Osteoblast (primary cell): ENCODE measurements at regions not wholly inside any gene's neighbourhood (a gene's known extent, or its start where the extent isn't known, plus 50 kb on each side); places are given as distances from the start of the nearest gene placed in this dataset.

Experiments
- DNase-seq: peaks from one replicate; pipeline ENCODE4 v3.0.0; 2011; ENCODE audit warnings: low spot score, mixed read lengths; ENCODE audit not compliant: insufficient read length; ENCODE audit errors: missing footprints
- H2AFZ ChIP-seq: 2 replicates; pipeline ENCODE4 v1.6.0; 2011; ENCODE audit warnings: mild to moderate bottlenecking, low read length
- H3K27ac ChIP-seq: 2 replicates; pipeline ENCODE4 v1.5.1; 2011; ENCODE audit warnings: mild to moderate bottlenecking, low read depth, low read length, moderate library complexity
- H3K27me3 ChIP-seq: 2 replicates; pipeline ENCODE4 v1.6.0; 2012; ENCODE audit warnings: mild to moderate bottlenecking, control low read depth, inconsistent platforms, low read length, moderate library complexity; ENCODE audit not compliant: insufficient read depth
- H3K36me3 ChIP-seq: 2 replicates; pipeline ENCODE4 v1.5.1; 2011; ENCODE audit warnings: mild to moderate bottlenecking, low read length, control low read depth, moderate library complexity; ENCODE audit not compliant: insufficient read depth
- H3K4me1 ChIP-seq: 2 replicates; pipeline ENCODE4 v1.5.1; 2011; ENCODE audit warnings: mild to moderate bottlenecking, low read length, control low read depth, moderate library complexity; ENCODE audit not compliant: insufficient read depth
- H3K4me2 ChIP-seq: 2 replicates; pipeline ENCODE4 v1.6.0; 2011; ENCODE audit warnings: mild to moderate bottlenecking, low read length; ENCODE audit not compliant: insufficient read depth
- H3K4me3 ChIP-seq: fragments of 200-600 bp; sonication (generic); 3 replicates; pipeline ENCODE4 v1.5.1; 2012; ENCODE audit warnings: mild to moderate bottlenecking, low read length, inconsistent platforms; ENCODE audit not compliant: insufficient read depth
- H3K79me2 ChIP-seq: 2 replicates; pipeline ENCODE4 v1.6.0; 2012; ENCODE audit warnings: mild to moderate bottlenecking, low read length, control low read depth, inconsistent platforms; ENCODE audit not compliant: insufficient read depth
- H3K9me3 ChIP-seq: 2 replicates; pipeline ENCODE4 v1.5.1; 2011; ENCODE audit warnings: low read depth, low read length, control low read depth
- H4K20me1 ChIP-seq: 2 replicates; pipeline ENCODE4 v1.6.0; 2012; ENCODE audit warnings: mild to moderate bottlenecking, low read length, control low read depth; ENCODE audit not compliant: insufficient read depth
- TF ChIP-seq, protein P1 (sequence below): IDR thresholded peaks from 2 replicates; pipeline ENCODE4 v1.5.1; 2011; ENCODE audit warnings: mild to moderate bottlenecking, low read depth, low read length, moderate library complexity; ENCODE audit errors: extremely low read depth

DNA sequence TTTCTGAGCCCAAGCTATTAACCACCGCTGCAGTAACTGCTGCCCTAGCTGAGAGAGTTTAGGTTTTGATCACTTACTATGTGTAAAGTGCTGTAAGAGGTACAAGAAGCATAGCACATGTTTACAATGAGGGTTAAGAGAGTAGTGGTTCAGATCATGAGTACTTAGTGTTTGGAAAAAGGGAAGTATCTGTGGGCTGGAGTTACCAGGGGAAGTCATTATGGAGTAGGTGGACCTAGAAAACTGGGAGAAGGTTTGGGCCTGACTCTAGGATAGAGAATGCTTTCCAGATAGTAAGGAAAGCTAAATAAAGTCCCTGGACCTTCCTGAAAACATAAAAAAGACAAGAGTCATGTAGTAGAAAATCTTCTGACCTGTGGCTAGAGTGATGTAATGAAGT is 149.6 kb upstream of the PLXNA2 start:
- H3K79me2 ChIP-seq, result no peaks in the 10 kb centered on the region
- no peak for DNase-seq

DNA sequence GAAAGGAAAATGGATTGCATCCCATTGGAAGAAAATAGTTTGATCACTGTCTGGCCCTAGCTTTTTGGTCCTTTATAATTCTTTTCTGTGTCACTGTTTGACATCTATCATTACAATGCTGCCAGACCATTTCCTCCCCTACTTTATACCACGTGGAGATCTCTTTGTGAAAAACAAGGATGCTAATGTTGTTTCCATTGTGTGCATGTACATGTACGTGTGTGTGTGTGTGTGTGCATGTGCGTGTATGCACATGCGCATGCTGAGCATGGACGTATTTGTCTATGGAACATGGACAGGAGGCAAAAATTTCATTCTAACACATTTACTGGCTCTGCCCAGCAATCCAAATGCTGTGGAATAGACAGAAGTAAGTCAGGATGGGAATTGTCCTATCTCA is 153.1 kb upstream of the PLXNA2 start:
- H3K4me3 ChIP-seq, result no peak overlapping the region
- H4K20me1 ChIP-seq, result no peaks in the 10 kb centered on the region
- no peak overlapping the region for H3K4me2 ChIP-seq
- H3K27ac ChIP-seq, result no peak overlapping the region
- H3K36me3 ChIP-seq, result no peaks in the 10 kb centered on the region
- H3K9me3 ChIP-seq, result no peaks in the 10 kb centered on the region
- no peaks in the 10 kb centered on the region for H3K79me2 ChIP-seq
- no peaks in the 10 kb centered on the region for H3K4me1 ChIP-seq
- TF ChIP-seq, protein P1, sequence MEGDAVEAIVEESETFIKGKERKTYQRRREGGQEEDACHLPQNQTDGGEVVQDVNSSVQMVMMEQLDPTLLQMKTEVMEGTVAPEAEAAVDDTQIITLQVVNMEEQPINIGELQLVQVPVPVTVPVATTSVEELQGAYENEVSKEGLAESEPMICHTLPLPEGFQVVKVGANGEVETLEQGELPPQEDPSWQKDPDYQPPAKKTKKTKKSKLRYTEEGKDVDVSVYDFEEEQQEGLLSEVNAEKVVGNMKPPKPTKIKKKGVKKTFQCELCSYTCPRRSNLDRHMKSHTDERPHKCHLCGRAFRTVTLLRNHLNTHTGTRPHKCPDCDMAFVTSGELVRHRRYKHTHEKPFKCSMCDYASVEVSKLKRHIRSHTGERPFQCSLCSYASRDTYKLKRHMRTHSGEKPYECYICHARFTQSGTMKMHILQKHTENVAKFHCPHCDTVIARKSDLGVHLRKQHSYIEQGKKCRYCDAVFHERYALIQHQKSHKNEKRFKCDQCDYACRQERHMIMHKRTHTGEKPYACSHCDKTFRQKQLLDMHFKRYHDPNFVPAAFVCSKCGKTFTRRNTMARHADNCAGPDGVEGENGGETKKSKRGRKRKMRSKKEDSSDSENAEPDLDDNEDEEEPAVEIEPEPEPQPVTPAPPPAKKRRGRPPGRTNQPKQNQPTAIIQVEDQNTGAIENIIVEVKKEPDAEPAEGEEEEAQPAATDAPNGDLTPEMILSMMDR, result no peak
- no peaks in the 10 kb centered on the region for H3K27me3 ChIP-seq
- DNase-seq, result no peak
- H2AFZ ChIP-seq, result no peak overlapping the region

More for the DNA sequence above, 149.6 kb upstream of the PLXNA2 start:
- no peaks in the 10 kb centered on the region for H4K20me1 ChIP-seq
- TF ChIP-seq, protein P1, result no peak
- no peaks in the 10 kb centered on the region for H3K4me1 ChIP-seq
- no peak overlapping the region for H3K4me3 ChIP-seq
- no peaks in the 10 kb centered on the region for H3K27me3 ChIP-seq
- no peak overlapping the region for H3K27ac ChIP-seq
- no peaks in the 10 kb centered on the region for H3K9me3 ChIP-seq
- no peak overlapping the region for H3K4me2 ChIP-seq
- H2AFZ ChIP-seq, result no peak overlapping the region
- H3K36me3 ChIP-seq, result no peaks in the 10 kb centered on the region

DNA sequence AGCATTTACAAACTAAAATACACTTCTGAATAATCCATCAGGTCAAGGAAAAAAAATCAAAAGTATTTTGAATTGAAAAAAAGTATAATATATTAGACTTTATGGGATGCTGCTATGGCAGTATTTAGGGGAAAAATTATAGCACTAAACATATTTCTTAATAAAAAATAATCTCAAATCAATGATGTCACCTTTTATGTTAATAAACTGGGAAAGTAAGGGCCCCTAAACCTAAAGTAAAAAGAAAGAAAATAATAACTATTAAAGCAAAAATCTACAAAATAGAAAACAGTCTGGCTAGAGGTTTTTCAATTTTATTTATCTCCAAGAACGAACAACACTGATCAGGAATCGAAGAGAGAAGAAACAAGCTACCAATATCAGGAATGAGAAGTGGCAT is 160.8 kb upstream of the PLXNA2 start:
- TF ChIP-seq, protein P1, result no peak
- no peak overlapping the region for H2AFZ ChIP-seq
- H3K27ac ChIP-seq, result no peak overlapping the region
- H4K20me1 ChIP-seq, result no peaks in the 10 kb centered on the region
- no peaks in the 10 kb centered on the region for H3K36me3 ChIP-seq
- no peak for DNase-seq
- H3K4me3 ChIP-seq, result no peak overlapping the region
- H3K79me2 ChIP-seq, result no peaks in the 10 kb centered on the region
- no peaks in the 10 kb centered on the region for H3K9me3 ChIP-seq
- H3K4me1 ChIP-seq, result no peaks in the 10 kb centered on the region
- no peak overlapping the region for H3K4me2 ChIP-seq
- no peaks in the 10 kb centered on the region for H3K27me3 ChIP-seq

DNA sequence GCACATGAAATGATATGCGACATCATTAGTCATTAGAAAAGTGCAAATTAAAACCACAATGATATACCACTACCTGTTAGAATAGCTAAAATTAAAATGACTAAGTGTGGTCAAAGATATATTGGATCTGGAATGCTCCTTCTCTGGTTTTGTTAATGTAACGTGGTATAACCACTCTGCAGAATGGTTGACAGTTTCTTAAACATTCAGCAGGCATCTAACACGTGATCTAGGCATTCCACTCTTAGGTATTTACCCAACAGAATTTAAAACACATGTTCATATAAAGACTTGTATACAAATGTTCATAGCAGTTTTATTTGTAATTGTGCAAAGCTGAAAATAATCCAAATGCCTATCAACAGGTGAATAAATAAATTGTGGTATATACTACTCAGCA is 165.0 kb upstream of the PLXNA2 start:
- Histone ChIP-seq H3K27me3 (no peaks in the 10 kb centered on the region), H3K27ac (no peak overlapping the region), H3K36me3 (no peaks in the 10 kb centered on the region), H3K4me1 (no peaks in the 10 kb centered on the region), H3K4me2 (no peak overlapping the region), H3K79me2 (no peaks in the 10 kb centered on the region), H4K20me1 (no peaks in the 10 kb centered on the region), H3K4me3 (no peak overlapping the region), H3K9me3 (no peaks in the 10 kb centered on the region), H2AFZ (no peak overlapping the region)
- no peak for DNase-seq
- TF ChIP-seq, protein P1, result no peak
